ENCODE measurements at regions not wholly inside any gene's neighbourhood (a gene's known extent, or its start where the extent isn't known, plus 50 kb on each side); places are given as distances from the start of the nearest gene placed in this dataset.

- no TSS peak for BruUV-seq (replicated peaks)
- WGBS (ENCODE audit: insufficient coverage, insufficient replicate concordance, low lambda C conversion rate, missing lambda C conversion rate) = 42% methylated on average over 3 of the region's 3 CpGs
- Histone ChIP-seq H2AFZ (ENCODE audit: control insufficient read depth, low read depth, low read length) (no peak overlapping the region), H3K4me2 (ENCODE audit: control insufficient read depth, insufficient read depth) (no peak overlapping the region), H3K36me3 (ENCODE audit: control insufficient read depth in 2 of 2, insufficient read depth in 2 of 2, low read length in 1 of 2) (no peaks in the 10 kb centered on the region), H3K9ac (ENCODE audit: control insufficient read depth, insufficient read depth, low read length) (no peak overlapping the region), H3K4me3 (no peak overlapping the region), H3K27ac (ENCODE audit: control insufficient read depth, insufficient read depth) (no peak overlapping the region), H3K9me3 (replicated peaks; ENCODE audit: control insufficient read depth, insufficient read depth, low read length) (no peaks in the 10 kb centered on the region), H3K79me2 (ENCODE audit: control insufficient read depth, insufficient read depth, low read length) (no peaks in the 10 kb centered on the region), H3K27me3 (replicated peaks in 1 of 2; ENCODE audit: control insufficient read depth in 2 of 2, insufficient read depth in 2 of 2, low read length in 1 of 2) (no peaks in the 10 kb centered on the region), H3K4me1 (ENCODE audit: control insufficient read depth, insufficient read depth, low read length) (no peaks in the 10 kb centered on the region), H4K20me1 (ENCODE audit: control insufficient read depth, insufficient read depth) (no peaks in the 10 kb centered on the region)
- POLR2A ChIA-PET = no interaction called here
- SMC1A ChIA-PET (ENCODE audit: uncharacterized antibody, unreplicated experiment) = no interaction called here
- CTCF ChIA-PET = no interaction called here
- in situ Hi-C loops (cut with MboI) (no loop called here), intact Hi-C loops (cut with micrococcal nuclease; ENCODE audit: unreplicated experiment) (no loop called here)
- DNase-seq (ENCODE audit: low read depth, low spot score) (no peak), ATAC-seq (no peak), FAIRE-seq (no peak)
- RAD21 ChIA-PET (ENCODE audit: unreplicated experiment) = no interaction called here
- no peak for TF ChIP-seq ELK1 (IDR thresholded peaks at IDR 0.05; ENCODE audit: low read depth, low read length)
- TF ChIP-seq POLR2AphosphoS5 (IDR thresholded peaks at IDR 0.05; ENCODE audit: low read length) = no peak
- no peak for TF ChIP-seq BCL3 (IDR thresholded peaks at IDR 0.05; ENCODE audit: borderline replicate concordance, insufficient read depth, low read depth, low read length, poor library complexity, severe bottlenecking)
- TF ChIP-seq SREBF2 (IDR thresholded peaks at IDR 0.05; ENCODE audit: low read length) = no peak
- TF ChIP-seq YBX1 (IDR thresholded peaks at IDR 0.05) = no peak
- no peak for TF ChIP-seq CBFB (IDR thresholded peaks at IDR 0.05; ENCODE audit: low read depth)
- TF ChIP-seq CHD1 (IDR thresholded peaks at IDR 0.05; ENCODE audit: low read depth, low read length) = no peak
- TF ChIP-seq KAT2A (conservative IDR thresholded peaks at IDR 0.05; ENCODE audit: control insufficient read depth, low read depth, low read length) = no peak
- no peak for TF ChIP-seq ETV6 (conservative IDR thresholded peaks at IDR 0.05 in 1 of 2, IDR thresholded peaks at IDR 0.05 in 1 of 2; ENCODE audit: borderline replicate concordance in 1 of 2, low read depth in 1 of 2)
- no peak for TF ChIP-seq ATF7 (IDR thresholded peaks at IDR 0.05; ENCODE audit: low read depth)
- TF ChIP-seq CEBPZ (IDR thresholded peaks at IDR 0.05; ENCODE audit: low read depth, low read length) = no peak
- TF ChIP-seq ZNF592 (IDR thresholded peaks at IDR 0.05) = no peak
- TF ChIP-seq KDM1A (IDR thresholded peaks at IDR 0.05; ENCODE audit: borderline replicate concordance) = no peak
Observed at GRCh38 chr4:19748519-19749479, 502.9 kb upstream of the SLIT2 start.

Measured in GM12878 (cell line).